Lower leg skin (tissue), 3 donors: ENCODE measurements at regions not wholly inside any gene's neighbourhood (a gene's known extent, or its start where the extent isn't known, plus 50 kb on each side); places are given as distances from the start of the nearest gene placed in this dataset.

ENCODE experiments used
- POLR2A ChIP-seq, 2 donors: fragments of 450-650 bp; IDR thresholded peaks; one replicate each; pipeline ENCODE4 v1.6.1; 2016 to 2017; ENCODE audit warnings: antibody characterized with exemption in 2 of 2, mild to moderate bottlenecking in 1 of 2, moderate library complexity in 1 of 2
- TF ChIP-seq, protein P1 (sequence below), 3 donors: fragments of 450-650 bp; IDR thresholded peaks; one replicate each; pipeline ENCODE4 v1.5.1; 2016; ENCODE audit warnings: antibody characterized with exemption in 3 of 3, mild to moderate bottlenecking in 3 of 3, moderate library complexity in 2 of 3

GRCh38 chr6:14460556-14460955 lies 343.0 kb downstream of the CD83 start:
- TF ChIP-seq, protein P1, sequence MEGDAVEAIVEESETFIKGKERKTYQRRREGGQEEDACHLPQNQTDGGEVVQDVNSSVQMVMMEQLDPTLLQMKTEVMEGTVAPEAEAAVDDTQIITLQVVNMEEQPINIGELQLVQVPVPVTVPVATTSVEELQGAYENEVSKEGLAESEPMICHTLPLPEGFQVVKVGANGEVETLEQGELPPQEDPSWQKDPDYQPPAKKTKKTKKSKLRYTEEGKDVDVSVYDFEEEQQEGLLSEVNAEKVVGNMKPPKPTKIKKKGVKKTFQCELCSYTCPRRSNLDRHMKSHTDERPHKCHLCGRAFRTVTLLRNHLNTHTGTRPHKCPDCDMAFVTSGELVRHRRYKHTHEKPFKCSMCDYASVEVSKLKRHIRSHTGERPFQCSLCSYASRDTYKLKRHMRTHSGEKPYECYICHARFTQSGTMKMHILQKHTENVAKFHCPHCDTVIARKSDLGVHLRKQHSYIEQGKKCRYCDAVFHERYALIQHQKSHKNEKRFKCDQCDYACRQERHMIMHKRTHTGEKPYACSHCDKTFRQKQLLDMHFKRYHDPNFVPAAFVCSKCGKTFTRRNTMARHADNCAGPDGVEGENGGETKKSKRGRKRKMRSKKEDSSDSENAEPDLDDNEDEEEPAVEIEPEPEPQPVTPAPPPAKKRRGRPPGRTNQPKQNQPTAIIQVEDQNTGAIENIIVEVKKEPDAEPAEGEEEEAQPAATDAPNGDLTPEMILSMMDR (IDR thresholded peaks at IDR 0.05), result no peak
- no peak for TF ChIP-seq POLR2A (IDR thresholded peaks at IDR 0.05)
